ENCODE measurements at regions not wholly inside any gene's neighbourhood (a gene's known extent, or its start where the extent isn't known, plus 50 kb on each side); places are given as distances from the start of the nearest gene placed in this dataset.

DNA sequence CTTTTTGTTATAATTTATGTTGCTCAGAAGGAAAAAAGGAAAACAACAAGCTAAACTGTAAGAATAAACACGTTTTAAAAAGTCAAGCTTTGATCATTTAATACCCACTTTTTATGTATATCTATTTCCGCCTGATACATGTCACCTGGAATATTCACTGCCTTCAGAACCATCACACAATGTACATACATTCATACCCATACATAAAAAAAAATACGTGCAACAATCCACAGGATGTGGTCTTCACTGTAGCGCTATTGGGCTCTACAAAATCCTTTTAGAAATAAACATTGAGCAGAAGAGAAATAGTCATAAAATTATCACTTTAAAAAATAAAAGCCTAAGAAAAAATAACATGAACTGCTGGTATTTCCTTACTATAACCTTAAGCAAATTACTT, 1078.9 kb upstream of the LRRTM3 start:
- TF ChIP-seq CTCF (IDR thresholded peaks at IDR 0.05) (no peak), POLR2A (IDR thresholded peaks at IDR 0.05) (no peak)

All from Peyer's patch (tissue), 4 donors.